ENCODE measurements at regions not wholly inside any gene's neighbourhood (a gene's known extent, or its start where the extent isn't known, plus 50 kb on each side); places are given as distances from the start of the nearest gene placed in this dataset.

DNA sequence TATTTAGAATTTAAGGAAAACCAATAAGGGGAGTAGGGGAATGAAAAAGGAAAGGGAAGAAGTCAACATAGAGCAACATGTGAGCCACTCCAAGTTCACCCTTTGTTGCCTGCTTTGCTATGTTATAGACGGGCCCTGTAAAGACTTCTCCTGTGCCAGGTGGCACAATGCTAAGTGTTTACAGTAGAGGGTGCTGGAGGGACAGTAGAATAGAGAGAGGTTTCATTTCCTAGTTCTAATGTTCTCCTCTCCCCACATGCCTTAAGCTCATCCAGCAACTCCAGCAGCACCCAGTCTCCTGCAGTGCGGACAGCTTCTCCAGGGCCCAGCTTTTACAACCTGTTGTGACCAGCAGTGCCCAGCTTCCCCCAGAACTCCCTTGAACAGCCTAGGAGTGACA, 468.0 kb downstream of the HS3ST3B1 start:
- Histone ChIP-seq H3K36me3 (ENCODE audit: control insufficient read depth in 1 of 2, insufficient read depth in 2 of 2, low read length in 2 of 2) (no peaks in the 10 kb centered on the region), H3K79me2 (ENCODE audit: insufficient read depth, low read length) (no peaks in the 10 kb centered on the region), H2AFZ (ENCODE audit: low read depth, low read length, poor library complexity, severe bottlenecking) (no peak overlapping the region), H3K4me3 (replicated peaks in 1 of 2; ENCODE audit: low read depth in 1 of 2, low read length in 2 of 2) (no peak overlapping the region), H4K20me1 (ENCODE audit: insufficient read depth) (no peaks in the 10 kb centered on the region), H3K4me2 (ENCODE audit: low read length) (no peak overlapping the region), H3K9me3 (ENCODE audit: control insufficient read depth in 1 of 2, insufficient read depth in 1 of 2, low read depth in 1 of 2, low read length in 2 of 2) (peaks cover 5 to 7% of the 10 kb centered on the region in 2 experiments; a peak in 1 of 4 replicates), H3K4me1 (ENCODE audit: control insufficient read depth in 1 of 2, insufficient read depth in 2 of 2, low read length in 2 of 2) (no peaks in the 10 kb centered on the region), H3K27ac (ENCODE audit: low read depth, low read length) (no peak overlapping the region), H3K9me2 (ENCODE audit: insufficient read depth) (no peaks in the 10 kb centered on the region), H3K9ac (ENCODE audit: low read length) (no peak overlapping the region), H3K27me3 (ENCODE audit: insufficient read depth, low read length) (no peaks in the 10 kb centered on the region)
- BruUV-seq (replicated peaks): no TSS peak
- RAD21 ChIA-PET (ENCODE audit: low non-redundant PET in 1 of 2, low total read pairs in 2 of 2, uncharacterized antibody in 2 of 2, unreplicated experiment in 2 of 2): no interaction called here
- POLR2A ChIA-PET: no interaction called here
- TF ChIP-seq, protein P1, sequence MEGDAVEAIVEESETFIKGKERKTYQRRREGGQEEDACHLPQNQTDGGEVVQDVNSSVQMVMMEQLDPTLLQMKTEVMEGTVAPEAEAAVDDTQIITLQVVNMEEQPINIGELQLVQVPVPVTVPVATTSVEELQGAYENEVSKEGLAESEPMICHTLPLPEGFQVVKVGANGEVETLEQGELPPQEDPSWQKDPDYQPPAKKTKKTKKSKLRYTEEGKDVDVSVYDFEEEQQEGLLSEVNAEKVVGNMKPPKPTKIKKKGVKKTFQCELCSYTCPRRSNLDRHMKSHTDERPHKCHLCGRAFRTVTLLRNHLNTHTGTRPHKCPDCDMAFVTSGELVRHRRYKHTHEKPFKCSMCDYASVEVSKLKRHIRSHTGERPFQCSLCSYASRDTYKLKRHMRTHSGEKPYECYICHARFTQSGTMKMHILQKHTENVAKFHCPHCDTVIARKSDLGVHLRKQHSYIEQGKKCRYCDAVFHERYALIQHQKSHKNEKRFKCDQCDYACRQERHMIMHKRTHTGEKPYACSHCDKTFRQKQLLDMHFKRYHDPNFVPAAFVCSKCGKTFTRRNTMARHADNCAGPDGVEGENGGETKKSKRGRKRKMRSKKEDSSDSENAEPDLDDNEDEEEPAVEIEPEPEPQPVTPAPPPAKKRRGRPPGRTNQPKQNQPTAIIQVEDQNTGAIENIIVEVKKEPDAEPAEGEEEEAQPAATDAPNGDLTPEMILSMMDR (IDR thresholded peaks at IDR 0.05 in 2 of 3, conservative IDR thresholded peaks at IDR 0.05 in 1 of 3; ENCODE audit: borderline replicate concordance in 1 of 3, insufficient read depth in 1 of 3, low read depth in 2 of 3, low read length in 2 of 3): no peak
- no peak for TF ChIP-seq ZFX (IDR thresholded peaks at IDR 0.05)
- no peak for DNase-seq (ENCODE audit: low read depth, low spot score)
- no peak for ATAC-seq
- CTCF ChIA-PET: no interaction called here
- intact Hi-C loops (cut with micrococcal nuclease): no loop called here

DNA sequence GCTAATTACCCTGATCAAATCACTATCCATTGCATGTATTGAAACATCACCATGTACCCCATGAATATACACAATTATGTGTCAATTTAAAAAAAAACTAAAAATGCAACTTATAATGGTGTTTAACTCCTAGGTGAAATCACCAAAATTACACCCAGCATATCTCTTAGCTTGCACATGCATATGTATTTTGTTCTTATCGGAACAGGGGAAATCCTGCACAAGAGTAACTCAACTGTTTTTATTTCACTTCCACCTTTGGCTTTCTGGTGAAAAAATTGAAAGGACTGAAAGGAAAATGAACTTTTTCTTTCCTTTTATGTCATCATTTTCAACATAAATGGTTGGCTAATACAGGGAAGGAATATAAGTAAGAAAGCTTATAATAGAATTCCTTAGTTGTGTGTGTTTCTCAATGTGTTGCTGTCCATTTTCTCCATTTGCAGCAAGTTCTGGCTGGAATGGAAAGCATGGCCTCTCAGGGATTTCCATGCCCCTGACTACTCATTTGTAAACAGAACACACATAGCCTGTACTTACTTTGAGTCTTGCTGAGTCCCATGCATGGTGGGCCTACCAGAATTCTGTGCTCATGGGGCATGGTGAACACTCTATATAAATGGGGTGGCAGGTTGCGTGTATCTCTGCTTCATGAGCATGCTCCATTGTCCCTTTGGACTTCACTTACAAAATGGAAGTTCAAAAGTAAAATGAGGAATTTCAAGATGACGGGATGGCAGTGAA, 462.0 kb downstream of the HS3ST3B1 start:
- no TSS peak for BruUV-seq (replicated peaks)
- Histone ChIP-seq H3K9ac (ENCODE audit: low read length) (no peak overlapping the region), H3K4me3 (replicated peaks in 1 of 2; ENCODE audit: low read depth in 1 of 2, low read length in 2 of 2) (no peak overlapping the region), H2AFZ (ENCODE audit: low read depth, low read length, poor library complexity, severe bottlenecking) (no peak overlapping the region), H3K36me3 (ENCODE audit: control insufficient read depth in 1 of 2, insufficient read depth in 2 of 2, low read length in 2 of 2) (no peaks in the 10 kb centered on the region), H3K27me3 (ENCODE audit: insufficient read depth, low read length) (no peaks in the 10 kb centered on the region), H3K9me3 (ENCODE audit: control insufficient read depth in 1 of 2, insufficient read depth in 1 of 2, low read depth in 1 of 2, low read length in 2 of 2) (no peaks in the 10 kb centered on the region; a peak in 1 of 4 replicates), H3K27ac (ENCODE audit: low read depth, low read length) (no peak overlapping the region), H3K4me1 (ENCODE audit: control insufficient read depth in 1 of 2, insufficient read depth in 2 of 2, low read length in 2 of 2) (no peaks in the 10 kb centered on the region), H4K20me1 (ENCODE audit: insufficient read depth) (no peaks in the 10 kb centered on the region), H3K4me2 (ENCODE audit: low read length) (no peak overlapping the region), H3K9me2 (ENCODE audit: insufficient read depth) (no peaks in the 10 kb centered on the region), H3K79me2 (ENCODE audit: insufficient read depth, low read length) (no peaks in the 10 kb centered on the region)
- ChIA-PET RAD21 (ENCODE audit: low non-redundant PET in 1 of 2, low total read pairs in 2 of 2, uncharacterized antibody in 2 of 2, unreplicated experiment in 2 of 2) (no interaction called here), POLR2A (no interaction called here), CTCF (no interaction called here)
- no peak for ATAC-seq
- TF ChIP-seq RAD21 (IDR thresholded peaks at IDR 0.05; ENCODE audit: low read depth) (no peak), FOSL1 (IDR thresholded peaks at IDR 0.05; ENCODE audit: low read depth) (no peak), ZNF274 (IDR thresholded peaks at IDR 0.05; ENCODE audit: low read depth, low read length) (no peak)
- TF ChIP-seq, protein P2, sequence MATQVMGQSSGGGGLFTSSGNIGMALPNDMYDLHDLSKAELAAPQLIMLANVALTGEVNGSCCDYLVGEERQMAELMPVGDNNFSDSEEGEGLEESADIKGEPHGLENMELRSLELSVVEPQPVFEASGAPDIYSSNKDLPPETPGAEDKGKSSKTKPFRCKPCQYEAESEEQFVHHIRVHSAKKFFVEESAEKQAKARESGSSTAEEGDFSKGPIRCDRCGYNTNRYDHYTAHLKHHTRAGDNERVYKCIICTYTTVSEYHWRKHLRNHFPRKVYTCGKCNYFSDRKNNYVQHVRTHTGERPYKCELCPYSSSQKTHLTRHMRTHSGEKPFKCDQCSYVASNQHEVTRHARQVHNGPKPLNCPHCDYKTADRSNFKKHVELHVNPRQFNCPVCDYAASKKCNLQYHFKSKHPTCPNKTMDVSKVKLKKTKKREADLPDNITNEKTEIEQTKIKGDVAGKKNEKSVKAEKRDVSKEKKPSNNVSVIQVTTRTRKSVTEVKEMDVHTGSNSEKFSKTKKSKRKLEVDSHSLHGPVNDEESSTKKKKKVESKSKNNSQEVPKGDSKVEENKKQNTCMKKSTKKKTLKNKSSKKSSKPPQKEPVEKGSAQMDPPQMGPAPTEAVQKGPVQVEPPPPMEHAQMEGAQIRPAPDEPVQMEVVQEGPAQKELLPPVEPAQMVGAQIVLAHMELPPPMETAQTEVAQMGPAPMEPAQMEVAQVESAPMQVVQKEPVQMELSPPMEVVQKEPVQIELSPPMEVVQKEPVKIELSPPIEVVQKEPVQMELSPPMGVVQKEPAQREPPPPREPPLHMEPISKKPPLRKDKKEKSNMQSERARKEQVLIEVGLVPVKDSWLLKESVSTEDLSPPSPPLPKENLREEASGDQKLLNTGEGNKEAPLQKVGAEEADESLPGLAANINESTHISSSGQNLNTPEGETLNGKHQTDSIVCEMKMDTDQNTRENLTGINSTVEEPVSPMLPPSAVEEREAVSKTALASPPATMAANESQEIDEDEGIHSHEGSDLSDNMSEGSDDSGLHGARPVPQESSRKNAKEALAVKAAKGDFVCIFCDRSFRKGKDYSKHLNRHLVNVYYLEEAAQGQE (IDR thresholded peaks at IDR 0.05; ENCODE audit: low read depth): no peak
- TF ChIP-seq, protein P1 (IDR thresholded peaks at IDR 0.05 in 2 of 3, conservative IDR thresholded peaks at IDR 0.05 in 1 of 3; ENCODE audit: borderline replicate concordance in 1 of 3, insufficient read depth in 1 of 3, low read depth in 2 of 3, low read length in 2 of 3): no peak
- intact Hi-C loops (cut with micrococcal nuclease): no loop called here
- DNase-seq (ENCODE audit: low read depth, low spot score): no peak
